T-helper 9 cell (primary cell): ENCODE measurements at regions not wholly inside any gene's neighbourhood (a gene's known extent, or its start where the extent isn't known, plus 50 kb on each side); places are given as distances from the start of the nearest gene placed in this dataset.
"Not testable (repeated sequence)": the region's sequence is repeated elsewhere in the genome, so short reads cannot be mapped to it uniquely, and the experiment has no call there.

Experiments used
- DNase-seq: peaks from one replicate; pipeline ENCODE4 v3.0.0-alpha.2; 2020

DNA sequence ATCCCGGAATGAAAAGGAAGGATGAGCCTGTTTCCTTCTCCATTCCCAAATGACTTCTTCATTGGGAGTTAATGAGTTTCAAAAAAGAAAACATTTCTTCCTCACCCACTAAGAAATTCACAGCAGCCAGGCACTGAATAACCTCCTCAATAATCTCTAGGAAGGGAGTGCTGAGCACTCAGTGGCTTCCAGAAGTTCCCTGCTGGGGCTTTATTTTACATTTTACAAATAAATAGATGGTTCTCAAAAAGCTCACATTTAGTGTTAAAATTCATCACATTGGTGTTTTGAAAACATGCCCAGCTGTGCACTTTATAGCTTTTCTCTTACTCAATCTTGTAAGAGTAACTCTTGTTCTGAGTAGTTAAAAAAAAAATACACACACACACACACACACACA, 148.9 kb upstream of the PFKP start:
- DNase-seq, result no peak

DNA sequence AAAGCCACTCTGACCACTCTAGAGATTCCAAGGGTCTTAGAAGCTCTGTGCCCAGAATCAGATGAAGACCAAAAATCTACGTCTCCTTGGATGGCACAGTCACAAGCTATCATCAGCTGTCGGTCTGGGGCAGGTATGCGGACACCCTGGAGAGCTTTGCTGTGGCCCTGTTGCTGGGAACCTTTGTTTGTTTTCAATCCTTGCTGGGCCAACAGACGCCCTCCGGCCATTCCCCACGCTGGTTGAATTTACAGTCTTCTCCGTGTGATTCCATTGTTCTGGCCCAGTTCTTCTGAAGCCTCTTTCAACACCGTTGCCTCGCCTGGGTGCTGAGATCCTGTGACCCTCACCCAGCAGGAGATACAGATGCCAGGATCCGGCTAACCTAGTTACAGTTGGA, 149.4 kb upstream of the PFKP start:
- DNase-seq, result no peak

- DNase-seq, result no peak
Observed at GRCh38 chr10:2915412-2915811, 151.9 kb upstream of the PFKP start.

DNA sequence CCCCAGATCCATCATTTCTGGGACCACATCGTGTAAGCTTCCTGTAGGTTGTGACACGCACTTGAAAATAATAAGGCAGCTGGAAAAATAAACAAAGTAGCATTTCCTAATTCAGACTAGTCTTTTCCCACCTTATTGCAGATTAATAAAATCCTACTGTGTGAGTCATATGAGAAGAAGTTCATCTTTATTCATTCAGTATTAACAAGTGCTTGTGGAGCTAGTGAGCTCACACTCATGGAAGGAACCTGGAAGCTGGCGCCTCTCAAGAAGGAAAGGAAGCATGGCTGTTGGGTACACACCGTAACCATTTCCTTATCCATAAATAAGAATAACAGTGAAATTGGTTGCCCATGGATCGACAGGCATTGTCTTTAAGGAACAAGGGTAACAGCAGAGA, 152.6 kb upstream of the PFKP start:
- no peak for DNase-seq

GRCh38 chr10:2913474-2913873, 153.9 kb upstream of the PFKP start:
- DNase-seq, result no peak

DNA sequence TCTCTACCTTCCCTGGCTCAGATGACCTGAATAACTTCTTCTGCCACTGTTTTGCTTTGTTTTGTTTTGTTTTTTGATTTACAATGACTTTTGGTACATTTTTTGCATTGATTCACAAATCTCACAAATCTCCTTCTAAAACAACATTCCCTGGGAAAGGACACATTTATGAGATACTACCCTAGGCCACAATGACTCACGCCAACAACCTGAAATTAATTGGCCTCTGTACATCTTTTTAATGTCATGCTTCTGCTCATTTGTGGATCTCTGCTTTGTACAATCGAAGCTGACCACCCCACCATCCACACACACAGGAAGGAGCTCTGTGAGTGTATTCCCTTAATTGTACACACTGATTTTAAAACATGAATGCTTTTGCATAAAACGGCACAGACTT, 156.7 kb upstream of the PFKP start:
- no peak for DNase-seq

DNA sequence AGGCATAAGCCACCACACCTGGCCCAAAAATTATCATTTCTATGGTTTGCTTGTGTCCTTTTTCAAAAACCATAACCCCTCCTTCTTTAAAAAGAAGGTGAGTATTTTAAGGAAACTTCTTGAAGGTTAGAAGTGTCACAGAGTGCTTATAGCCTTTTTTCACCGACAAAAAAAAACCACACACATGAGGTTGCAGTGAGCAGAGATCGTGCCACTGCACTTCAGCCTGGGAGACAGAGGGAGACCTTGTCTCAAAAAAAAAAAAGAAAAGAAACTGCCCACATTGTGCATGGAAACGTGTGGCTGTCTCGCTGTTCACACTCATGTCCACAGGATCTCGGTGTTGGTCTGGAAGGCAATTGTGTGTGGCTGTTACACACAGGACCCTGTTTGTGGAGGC, 157.4 kb upstream of the PFKP start:
- no peak for DNase-seq

GRCh38 chr10:2908851-2909630, 158.3 kb upstream of the PFKP start:
- no peak for DNase-seq

DNA sequence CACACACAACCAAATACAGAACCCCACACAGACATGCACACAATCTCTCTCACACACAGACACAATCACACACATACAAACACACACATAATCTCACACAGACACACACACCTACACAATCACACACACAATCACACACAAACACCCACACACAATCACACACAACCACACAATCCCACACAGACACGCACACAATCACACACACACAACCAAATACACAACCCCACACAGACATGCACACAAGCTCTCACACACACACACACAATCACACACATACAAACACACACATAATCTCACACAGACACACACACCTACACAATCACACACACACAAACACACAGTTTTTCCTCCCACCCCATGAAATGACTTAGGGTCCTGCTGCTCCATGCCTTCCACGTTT, 160.4 kb upstream of the PFKP start:
- DNase-seq, result no peak

GRCh38 chr10:2905851-2906250, 161.5 kb upstream of the PFKP start:
- no peak for DNase-seq

DNA sequence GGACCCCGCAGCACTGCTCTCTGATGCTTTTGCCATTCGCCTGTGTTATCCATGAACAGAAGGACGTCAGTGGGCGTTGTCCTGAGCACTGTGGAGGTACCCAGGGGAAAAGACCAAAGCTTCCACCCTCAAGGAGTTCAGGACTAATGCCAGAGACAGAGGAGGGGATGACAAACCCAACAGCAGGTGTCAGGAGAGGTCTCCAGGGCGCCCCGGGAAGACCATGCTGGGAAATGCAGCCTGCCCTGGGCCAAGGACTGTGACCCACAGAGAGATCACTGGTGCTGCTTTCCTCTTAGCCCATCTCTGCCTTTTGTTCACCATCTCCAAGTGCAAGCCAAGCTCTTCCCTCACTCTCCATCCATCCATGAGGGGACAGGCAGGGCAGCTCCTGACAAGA, 166.8 kb upstream of the PFKP start:
- DNase-seq, result no peak

- DNase-seq, result no peak
Observed at GRCh38 chr10:2899246-2899951, 167.9 kb upstream of the PFKP start.

- DNase-seq, result no peak
Observed at GRCh38 chr10:2898509-2898860, 168.9 kb upstream of the PFKP start.

DNA sequence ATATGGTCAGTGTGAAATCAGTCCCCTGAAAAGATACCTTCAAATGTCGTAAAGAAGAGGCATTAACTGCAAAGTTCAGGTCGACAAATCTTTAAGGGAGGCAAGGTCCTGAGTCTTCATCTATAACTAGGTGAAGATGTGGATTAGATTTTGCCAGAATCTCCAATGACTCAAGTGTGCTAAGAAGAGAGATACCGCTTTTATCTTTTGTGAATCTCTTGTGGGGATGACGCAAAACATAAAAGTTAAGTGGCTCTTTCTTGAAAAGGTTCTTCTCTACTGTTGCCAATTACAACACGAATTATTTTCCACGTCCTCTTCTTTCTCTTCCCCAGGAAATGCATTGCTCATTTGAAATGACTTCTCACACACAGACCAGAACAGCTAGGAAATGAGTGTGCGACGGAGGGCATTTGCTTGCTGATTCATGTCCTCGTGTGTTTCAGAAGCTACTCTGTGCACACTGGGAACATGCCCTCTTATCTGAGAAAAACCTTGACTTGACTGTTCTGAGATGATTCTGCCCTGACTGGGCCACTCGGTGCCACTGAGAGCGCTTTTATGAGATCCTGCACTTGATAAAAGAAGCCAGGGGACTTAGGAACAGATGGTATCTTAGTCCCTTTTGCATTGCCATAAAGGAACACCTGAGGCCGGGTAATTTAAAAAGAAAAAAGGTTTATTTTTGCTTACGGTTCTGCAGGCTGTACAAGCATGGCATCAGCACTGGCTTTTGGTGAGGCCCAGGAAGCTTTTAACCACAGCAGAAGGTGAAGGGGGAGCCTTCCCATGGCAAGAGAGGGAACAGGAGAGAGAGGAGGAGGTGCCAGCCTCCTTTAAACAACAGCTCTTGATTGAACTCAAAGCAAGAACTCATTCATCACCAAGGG, 169.5 kb upstream of the PFKP start:
- no peak for DNase-seq

DNA sequence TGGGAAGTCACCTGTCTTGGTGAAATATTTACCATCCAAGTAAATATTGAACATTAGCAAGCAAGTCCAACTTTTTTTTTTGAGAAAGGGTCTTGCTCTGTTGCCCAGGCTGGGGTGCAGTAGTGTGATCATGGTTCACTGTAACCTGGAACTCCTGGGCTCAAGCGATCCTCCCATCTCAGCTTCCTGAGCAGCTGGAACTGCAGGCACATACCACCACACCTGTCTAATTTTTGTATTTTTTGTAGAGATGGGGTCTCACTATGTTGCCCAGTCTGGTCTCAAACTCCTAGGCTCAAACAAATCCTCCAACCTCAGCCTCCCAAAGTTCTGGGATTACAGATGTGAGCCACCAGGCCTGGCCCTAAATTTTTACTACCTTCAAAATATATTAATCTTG, 171.0 kb upstream of the PFKP start:
- DNase-seq, result not testable (repeated sequence)

- DNase-seq, result no peak
Observed at GRCh38 chr10:2895594-2896196, 171.7 kb upstream of the PFKP start.

- DNase-seq, result no peak
Observed at GRCh38 chr10:2893991-2894390, 173.4 kb upstream of the PFKP start.

- no peak for DNase-seq
Observed at GRCh38 chr10:2893158-2893845, 174.0 kb upstream of the PFKP start.

DNA sequence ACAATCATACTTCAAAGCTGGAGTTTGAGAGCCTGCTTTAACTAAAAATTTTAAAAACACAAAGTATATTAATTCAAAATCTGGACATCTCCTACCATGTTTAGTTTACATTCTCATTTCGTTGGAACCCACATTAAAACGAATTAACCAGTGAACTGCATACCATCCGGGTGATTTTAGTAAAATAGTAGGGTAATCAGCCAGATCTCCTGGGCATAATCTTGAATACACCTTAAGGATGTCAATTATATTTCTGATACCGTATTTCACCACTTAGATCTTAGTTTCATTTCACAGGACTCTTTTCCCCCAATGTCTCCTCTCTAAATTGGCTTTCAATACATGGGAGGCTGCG, 175.6 kb upstream of the PFKP start:
- no peak for DNase-seq

DNA sequence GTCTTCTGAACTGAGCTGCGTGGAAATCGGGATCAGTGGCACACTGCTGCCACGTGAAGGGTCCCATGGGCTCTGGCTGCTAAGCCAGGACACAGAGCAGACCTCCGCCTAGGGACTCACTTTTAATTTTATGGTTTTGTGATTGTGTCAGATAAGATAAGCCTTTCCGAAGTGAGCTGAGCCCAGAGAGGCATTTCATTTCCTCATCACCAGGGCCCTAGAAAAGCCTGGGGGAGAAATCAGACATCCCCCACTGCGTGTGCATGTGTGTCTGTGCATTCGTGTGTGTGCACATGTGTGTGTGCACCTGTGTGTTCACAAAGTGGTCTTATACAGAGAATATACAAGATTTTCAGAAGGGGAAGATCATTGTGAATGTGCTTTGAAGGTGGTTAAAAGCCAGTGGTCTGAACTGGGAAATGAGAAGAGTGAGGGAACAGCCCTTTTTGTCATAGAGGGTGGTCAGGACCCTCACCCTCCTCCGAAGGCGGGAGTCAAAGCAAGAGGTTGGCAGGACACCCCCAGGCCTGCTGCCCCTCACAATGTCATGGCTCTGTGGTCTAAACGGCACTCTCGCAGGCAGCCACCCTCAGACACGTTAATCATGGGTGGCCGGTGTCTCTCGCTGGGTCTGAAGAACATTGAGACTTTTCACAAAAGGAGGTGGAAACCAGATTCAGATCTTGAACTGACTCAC, 176.1 kb upstream of the PFKP start:
- DNase-seq, result no peak

DNA sequence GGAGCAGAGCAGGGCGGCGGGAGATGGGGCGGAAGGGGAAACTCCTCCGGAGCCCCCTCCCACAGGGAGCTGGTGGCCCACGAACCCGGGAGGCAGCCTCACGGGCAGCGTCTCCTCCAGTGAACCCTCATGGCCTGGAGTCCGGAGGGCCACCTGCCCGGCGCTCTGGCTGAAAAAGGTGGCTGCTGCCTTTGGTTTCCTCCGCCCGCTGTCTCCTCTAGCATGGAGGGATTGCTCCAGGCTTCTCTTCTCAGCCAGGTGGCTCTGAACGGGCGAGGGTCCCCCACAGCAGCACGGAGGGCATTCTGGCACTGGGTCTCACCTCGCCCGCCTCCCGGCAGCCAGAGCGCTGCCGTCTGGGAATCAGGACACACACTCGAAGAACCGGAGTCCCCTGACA, 177.3 kb upstream of the PFKP start:
- no peak for DNase-seq

- no peak for DNase-seq
Observed at GRCh38 chr10:2888403-2889004, 178.8 kb upstream of the PFKP start.
